Natural killer cell treated with Interleukin-12 subunit alpha and Interleukin-12 subunit beta and Interleukin-15 and Interleukin-18, amount 100 ng/mL, for 72 hours (primary cell): ENCODE measurements at regions not wholly inside any gene's neighbourhood (a gene's known extent, or its start where the extent isn't known, plus 50 kb on each side); places are given as distances from the start of the nearest gene placed in this dataset.

Experiments
- ATAC-seq, 2 donors: fragments of 150-1000 bp; cut with Tn5 transposase in 1 of 2; sonication (Bioruptor Pico), chemical (Tn5 transposase) in 1 of 2; 2 replicates each; pipeline ENCODE4 v1.10.0; 2021
- DNase-seq: peaks from one replicate; pipeline ENCODE4 v3.0.0; 2022; ENCODE audit warnings: low spot score
- H3K27ac Mint-ChIP-seq, 2 donors: 1 replicate in 1 of 2; 2 replicates in 1 of 2; pipeline ENCODE4 v1.8.0; 2022; ENCODE audit warnings: mixed read lengths in 2 of 2, mild to moderate bottlenecking in 1 of 2, moderate library complexity in 1 of 2
- H3K27me3 Mint-ChIP-seq, 2 donors: 1 replicate in 1 of 2; 2 replicates in 1 of 2; pipeline ENCODE4 v1.8.0; 2022; ENCODE audit warnings: mixed read lengths in 2 of 2
- H3K36me3 Mint-ChIP-seq: one replicate; pipeline ENCODE4 v1.8.0; 2022; ENCODE audit warnings: mixed read lengths
- H3K4me1 Mint-ChIP-seq, 2 donors: 1 replicate in 1 of 2; 2 replicates in 1 of 2; pipeline ENCODE4 v1.8.0; 2022; ENCODE audit warnings: low read depth in 2 of 2, mixed read lengths in 2 of 2, mild to moderate bottlenecking in 1 of 2
- H3K4me3 Mint-ChIP-seq: one replicate; pipeline ENCODE4 v1.8.0; 2022; ENCODE audit warnings: mixed read lengths
- H3K9me3 Mint-ChIP-seq: 2 replicates; pipeline ENCODE4 v1.8.0; 2022; ENCODE audit warnings: mixed read lengths

DNA sequence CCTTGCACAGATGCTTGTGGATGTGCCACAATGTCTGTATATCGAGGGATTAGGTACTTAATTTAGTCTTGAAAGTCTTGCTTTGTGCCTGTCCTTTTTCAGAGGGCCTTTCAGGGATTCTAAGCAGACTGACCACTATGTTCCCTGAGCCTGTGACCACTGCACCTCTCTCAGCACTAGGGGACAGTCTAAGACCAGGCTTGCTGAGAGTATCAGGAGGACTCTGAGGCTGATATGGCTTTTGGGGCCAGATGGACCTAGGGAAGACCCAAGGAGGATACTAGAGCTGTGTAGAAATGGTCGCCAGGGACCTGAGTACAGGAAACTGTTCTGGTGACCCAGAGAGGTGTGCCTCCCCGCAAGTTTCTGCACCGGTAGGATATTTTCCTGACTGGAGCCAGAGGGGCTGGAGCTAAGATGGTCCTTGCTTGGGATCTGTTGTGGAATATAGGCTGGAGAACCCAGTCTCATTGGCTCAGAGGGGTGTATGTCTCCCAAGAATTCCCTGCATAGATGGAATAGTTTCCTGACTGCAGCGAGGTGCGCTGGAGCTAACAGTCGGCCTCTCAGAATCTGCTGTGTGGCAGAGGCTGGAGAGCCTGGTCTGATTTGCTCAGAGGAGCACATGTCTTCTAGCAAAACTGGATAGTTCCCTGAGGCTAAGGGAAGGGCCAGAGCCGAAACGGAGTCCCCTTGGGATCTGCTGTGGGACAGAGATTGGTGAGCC is 213.2 kb upstream of the DCBLD2 start:
- no peak overlapping the region for H3K4me3 Mint-ChIP-seq

GRCh38 chr3:99111235-99111634 is 209.7 kb upstream of the DCBLD2 start:
- Mint-ChIP-seq H3K36me3 (no peaks in the 10 kb centered on the region), H3K4me3 (no peak overlapping the region), H3K27ac (no peak overlapping the region), H3K9me3 (peaks cover 10% of the 10 kb centered on the region), H3K27me3 (no peaks in the 10 kb centered on the region), H3K4me1 (no peaks in the 10 kb centered on the region)
- DNase-seq: no peak
- ATAC-seq: no peak

More for the DNA sequence above, 213.2 kb upstream of the DCBLD2 start:
- Mint-ChIP-seq H3K27me3 (no peaks in the 10 kb centered on the region), H3K27ac (no peak overlapping the region), H3K36me3 (no peaks in the 10 kb centered on the region), H3K9me3 (peaks cover 8% of the 10 kb centered on the region), H3K4me1 (no peaks in the 10 kb centered on the region)
- ATAC-seq (peak in 1 of 2 donors; percentile 38), DNase-seq (no peak)

GRCh38 chr3:99110401-99110800 is 208.9 kb upstream of the DCBLD2 start:
- H3K9me3 Mint-ChIP-seq: peaks cover 8% of the 10 kb centered on the region
- H3K27ac Mint-ChIP-seq: no peak overlapping the region
- ATAC-seq (no peak), DNase-seq (no peak)
- no peaks in the 10 kb centered on the region for H3K27me3 Mint-ChIP-seq
- H3K4me3 Mint-ChIP-seq: no peak overlapping the region
- H3K4me1 Mint-ChIP-seq: no peaks in the 10 kb centered on the region
- no peaks in the 10 kb centered on the region for H3K36me3 Mint-ChIP-seq

DNA sequence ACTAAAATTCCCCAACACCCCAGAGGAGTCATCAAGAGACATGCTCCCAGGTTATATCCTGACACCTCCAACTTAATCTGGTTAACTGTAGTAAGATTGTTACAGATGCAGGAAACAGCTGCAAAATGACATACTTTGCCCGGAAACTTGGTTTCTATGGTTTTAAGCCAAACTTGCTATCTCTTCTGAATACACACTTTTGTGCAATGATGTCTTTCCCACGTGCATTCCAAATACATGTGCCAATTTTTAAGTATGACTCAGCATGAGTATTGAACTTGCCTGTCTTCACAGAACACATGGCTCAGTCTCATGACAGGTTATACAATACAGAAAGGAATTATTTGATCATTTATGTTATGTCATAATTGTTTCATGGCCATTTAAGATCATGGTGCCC is 207.0 kb upstream of the DCBLD2 start:
- no peaks in the 10 kb centered on the region for H3K27me3 Mint-ChIP-seq
- no peaks in the 10 kb centered on the region for H3K36me3 Mint-ChIP-seq

DNA sequence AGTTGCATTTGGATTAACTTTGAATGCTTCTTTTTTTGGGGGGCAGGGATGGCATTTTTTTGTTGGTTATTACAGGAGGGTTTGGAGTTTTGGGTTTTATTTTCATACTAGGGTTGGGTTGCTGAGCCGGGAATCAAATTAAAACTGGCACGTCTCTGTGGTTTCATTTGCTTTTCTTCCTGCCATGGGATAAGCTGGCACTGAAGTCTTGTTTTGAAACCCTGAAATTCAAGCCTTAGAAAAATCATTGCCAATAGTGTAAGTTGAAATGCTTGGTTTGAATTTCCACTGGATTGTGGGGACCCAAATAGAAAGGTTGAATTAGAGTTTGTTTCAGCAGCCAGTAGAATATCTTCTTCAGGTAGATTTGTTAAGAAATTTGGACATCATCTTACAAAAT is 193.1 kb upstream of the DCBLD2 start:
- H3K4me1 Mint-ChIP-seq: no peaks in the 10 kb centered on the region
- H3K9me3 Mint-ChIP-seq: peaks cover 5% of the 10 kb centered on the region
- DNase-seq: no peak
- H3K27me3 Mint-ChIP-seq: no peaks in the 10 kb centered on the region
- no peak overlapping the region for H3K4me3 Mint-ChIP-seq
- no peaks in the 10 kb centered on the region for H3K36me3 Mint-ChIP-seq
- no peak overlapping the region for H3K27ac Mint-ChIP-seq
- ATAC-seq: no peak

More for the DNA sequence above, 207.0 kb upstream of the DCBLD2 start:
- ATAC-seq (no peak), DNase-seq (no peak)
- no peaks in the 10 kb centered on the region for H3K4me1 Mint-ChIP-seq
- peaks cover 8% of the 10 kb centered on the region for H3K9me3 Mint-ChIP-seq
- no peak overlapping the region for H3K4me3 Mint-ChIP-seq
- H3K27ac Mint-ChIP-seq: no peak overlapping the region

DNA sequence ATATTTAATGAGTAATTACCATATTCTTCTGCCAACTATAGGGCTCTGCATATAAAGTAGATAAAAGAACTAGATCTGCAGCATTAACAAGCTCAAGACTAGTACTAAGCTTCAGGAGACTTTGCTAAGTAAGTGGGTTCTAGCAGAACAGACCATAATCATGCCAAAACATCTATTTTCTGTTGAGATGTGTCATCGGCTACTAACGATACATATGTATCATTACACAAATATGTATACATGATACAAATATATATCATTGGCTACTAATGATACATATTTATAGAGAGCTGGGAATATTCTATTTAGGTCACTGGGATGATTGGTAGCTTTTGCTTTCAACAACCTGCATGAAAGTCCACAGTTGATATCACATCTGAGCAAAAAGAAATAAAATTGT is 185.8 kb upstream of the DCBLD2 start:
- no peak for ATAC-seq
- H3K36me3 Mint-ChIP-seq: no peaks in the 10 kb centered on the region

GRCh38 chr3:99084826-99085225 is 183.3 kb upstream of the DCBLD2 start:
- no peak for DNase-seq
- Mint-ChIP-seq H3K4me1 (no peaks in the 10 kb centered on the region), H3K27ac (no peak overlapping the region), H3K4me3 (no peak overlapping the region), H3K9me3 (peaks cover 9% of the 10 kb centered on the region), H3K27me3 (no peaks in the 10 kb centered on the region), H3K36me3 (no peaks in the 10 kb centered on the region)
- no peak for ATAC-seq

More for the DNA sequence above, 185.8 kb upstream of the DCBLD2 start:
- Mint-ChIP-seq H3K27me3 (no peaks in the 10 kb centered on the region), H3K4me3 (no peak overlapping the region), H3K9me3 (peaks cover 9% of the 10 kb centered on the region), H3K4me1 (no peaks in the 10 kb centered on the region), H3K27ac (no peak overlapping the region)
- DNase-seq: no peak

DNA sequence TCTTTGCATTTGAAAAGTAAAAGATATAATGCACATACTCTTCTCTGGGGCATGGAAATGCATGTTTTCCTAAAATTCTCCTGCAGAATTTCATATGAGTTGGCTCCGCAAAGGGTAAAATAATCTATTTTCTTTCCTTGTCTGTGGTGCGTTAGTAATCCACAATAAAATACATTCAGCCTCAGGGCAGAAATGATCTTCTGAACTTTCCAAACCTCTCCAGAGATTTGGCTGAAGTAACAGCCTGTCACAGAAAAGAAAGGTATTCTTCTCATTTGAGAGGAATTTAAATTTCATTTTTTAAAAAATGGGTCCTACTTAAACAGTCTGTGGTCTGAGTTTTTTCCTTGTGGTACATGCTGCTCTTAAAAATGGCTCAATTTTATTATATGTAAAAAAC is 182.7 kb upstream of the DCBLD2 start:
- H3K9me3 Mint-ChIP-seq: peaks cover 9% of the 10 kb centered on the region
- no peak for ATAC-seq

GRCh38 chr3:99071096-99071495 is 169.6 kb upstream of the DCBLD2 start:
- no peak overlapping the region for H3K27ac Mint-ChIP-seq
- ATAC-seq: no peak

More for the DNA sequence above, 182.7 kb upstream of the DCBLD2 start:
- no peak overlapping the region for H3K27ac Mint-ChIP-seq
- DNase-seq: no peak
- no peaks in the 10 kb centered on the region for H3K4me1 Mint-ChIP-seq
- no peaks in the 10 kb centered on the region for H3K27me3 Mint-ChIP-seq
- H3K36me3 Mint-ChIP-seq: no peaks in the 10 kb centered on the region
- no peak overlapping the region for H3K4me3 Mint-ChIP-seq

GRCh38 chr3:99069973-99070372 is 168.5 kb upstream of the DCBLD2 start:
- H3K9me3 Mint-ChIP-seq: peaks cover 17% of the 10 kb centered on the region
- DNase-seq (no peak), ATAC-seq (no peak)
- no peak overlapping the region for H3K4me3 Mint-ChIP-seq
- H3K27me3 Mint-ChIP-seq: no peaks in the 10 kb centered on the region
- no peaks in the 10 kb centered on the region for H3K4me1 Mint-ChIP-seq
- no peaks in the 10 kb centered on the region for H3K36me3 Mint-ChIP-seq
- H3K27ac Mint-ChIP-seq: no peak overlapping the region

More at GRCh38 chr3:99071096-99071495, 169.6 kb upstream of the DCBLD2 start:
- no peaks in the 10 kb centered on the region for H3K27me3 Mint-ChIP-seq
- H3K4me3 Mint-ChIP-seq: no peak overlapping the region
- H3K4me1 Mint-ChIP-seq: no peaks in the 10 kb centered on the region
- DNase-seq: no peak
- H3K9me3 Mint-ChIP-seq: peaks cover 10% of the 10 kb centered on the region
- H3K36me3 Mint-ChIP-seq: no peaks in the 10 kb centered on the region

DNA sequence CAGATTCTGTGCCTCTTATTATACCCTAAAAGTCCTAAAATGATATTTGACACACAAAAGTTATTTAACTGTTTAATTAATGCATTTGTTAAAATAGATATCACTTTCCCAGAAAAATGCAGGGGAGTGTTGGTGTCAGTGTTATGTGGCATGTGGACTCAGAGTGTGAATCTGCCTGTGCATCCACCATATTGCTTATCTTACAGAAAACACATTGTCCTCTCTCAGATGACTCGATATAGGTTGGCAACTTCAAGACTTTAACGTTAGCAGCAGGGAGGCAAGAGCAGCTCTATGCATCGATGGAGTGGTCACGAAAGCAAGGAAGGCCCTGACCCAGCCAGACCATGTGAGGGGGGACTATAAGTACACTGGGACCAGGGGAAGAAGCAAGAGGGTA is 165.4 kb upstream of the DCBLD2 start:
- H3K4me1 Mint-ChIP-seq: no peaks in the 10 kb centered on the region

GRCh38 chr3:99049164-99049563 is 147.7 kb upstream of the DCBLD2 start:
- Mint-ChIP-seq H3K4me1 (no peaks in the 10 kb centered on the region), H3K27me3 (no peaks in the 10 kb centered on the region), H3K36me3 (no peaks in the 10 kb centered on the region), H3K27ac (no peak overlapping the region), H3K9me3 (peaks cover 4% of the 10 kb centered on the region), H3K4me3 (no peak overlapping the region)
- ATAC-seq (no peak), DNase-seq (no peak)

More for the DNA sequence above, 165.4 kb upstream of the DCBLD2 start:
- Mint-ChIP-seq H3K36me3 (no peaks in the 10 kb centered on the region), H3K27me3 (no peaks in the 10 kb centered on the region), H3K4me3 (no peak overlapping the region), H3K9me3 (peaks cover 17% of the 10 kb centered on the region), H3K27ac (no peak overlapping the region)
- DNase-seq (no peak), ATAC-seq (no peak)

GRCh38 chr3:99041747-99042146 is 140.3 kb upstream of the DCBLD2 start:
- no peaks in the 10 kb centered on the region for H3K36me3 Mint-ChIP-seq
- no peaks in the 10 kb centered on the region for H3K4me1 Mint-ChIP-seq
- no peaks in the 10 kb centered on the region for H3K27me3 Mint-ChIP-seq
- no peak for DNase-seq
- H3K4me3 Mint-ChIP-seq: no peak overlapping the region
- peaks cover 3% of the 10 kb centered on the region for H3K9me3 Mint-ChIP-seq
- no peak overlapping the region for H3K27ac Mint-ChIP-seq
- no peak for ATAC-seq

- Mint-ChIP-seq H3K4me3 (no peak overlapping the region), H3K4me1 (no peaks in the 10 kb centered on the region), H3K27me3 (peaks cover 0 to 2% of the 10 kb centered on the region in 2 donors), H3K36me3 (peaks cover 4% of the 10 kb centered on the region), H3K9me3 (peaks cover 10% of the 10 kb centered on the region), H3K27ac (no peak overlapping the region)
- ATAC-seq (no peak), DNase-seq (no peak)
Observed at GRCh38 chr3:99031778-99032177, 130.3 kb upstream of the DCBLD2 start.
